VCaP (cell line): ENCODE measurements at regions not wholly inside any gene's neighbourhood (a gene's known extent, or its start where the extent isn't known, plus 50 kb on each side); places are given as distances from the start of the nearest gene placed in this dataset.

Experiments used
- H3K27ac ChIP-seq: fragments of 450-650 bp; 2 replicates; pipeline ENCODE4 v1.5.1; 2017
- CTCF ChIP-seq: fragments of 450-650 bp; conservative IDR thresholded peaks from 2 replicates; pipeline ENCODE4 v1.5.1; 2017; ENCODE audit warnings: mild to moderate bottlenecking, moderate library complexity

DNA sequence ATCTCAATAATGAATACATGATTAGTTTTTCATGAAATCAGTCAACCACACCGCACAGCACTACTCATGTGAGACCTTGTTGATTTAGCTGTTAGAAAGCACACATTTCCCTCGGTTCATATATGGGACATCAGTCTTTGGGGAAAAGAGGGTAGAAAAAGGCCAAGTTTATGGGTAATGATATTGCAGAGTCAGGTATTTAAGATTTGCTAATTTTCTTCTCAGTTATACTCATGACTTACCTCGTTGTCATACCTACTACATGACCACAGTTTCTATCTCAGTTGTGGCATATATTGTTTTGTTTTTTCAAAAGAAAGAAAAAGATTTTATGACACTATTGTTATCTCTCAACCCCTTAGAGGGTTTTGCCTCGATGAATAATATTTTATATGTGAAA is 165.6 kb downstream of the POU4F1 start:
- no peak for TF ChIP-seq CTCF
- H3K27ac ChIP-seq: no peak overlapping the region

DNA sequence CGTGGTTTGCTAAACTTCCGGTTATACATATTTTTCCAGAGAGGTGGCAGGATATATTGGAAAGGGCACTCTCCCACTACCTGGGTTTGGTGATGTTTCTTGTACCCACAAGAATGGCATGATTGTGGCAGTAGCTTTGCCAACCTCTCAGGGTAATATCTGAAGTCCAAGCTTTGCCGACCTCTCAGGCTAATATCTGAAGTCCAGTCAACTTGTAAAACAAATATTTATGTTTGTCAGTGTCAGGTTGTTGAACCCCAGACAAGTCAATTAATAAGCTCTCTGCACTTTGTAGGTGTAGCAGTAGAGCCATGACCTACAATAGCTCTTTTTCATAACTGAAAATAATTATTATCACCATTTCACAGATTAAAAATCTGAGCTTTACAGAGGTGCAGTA is 167.0 kb downstream of the POU4F1 start:
- no peak for TF ChIP-seq CTCF
- no peak overlapping the region for H3K27ac ChIP-seq

DNA sequence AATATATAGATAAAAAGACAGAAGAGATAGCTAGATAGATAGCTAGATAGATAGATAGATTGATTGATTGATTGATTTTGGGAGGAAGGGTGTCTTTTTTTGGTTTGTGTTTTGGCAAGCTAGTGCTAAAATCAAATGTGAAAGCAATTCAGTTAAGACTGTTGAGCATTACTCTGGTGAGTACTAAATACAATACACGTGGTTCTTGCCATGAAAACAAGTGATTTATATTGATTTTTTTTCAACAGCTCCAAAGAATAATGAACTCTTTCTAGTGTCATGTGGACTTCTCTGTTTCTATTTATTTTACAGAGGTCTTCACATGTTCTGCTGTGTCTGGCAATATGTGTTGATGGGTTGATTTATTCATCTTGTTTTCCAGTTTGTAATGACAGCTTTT is 172.0 kb downstream of the POU4F1 start:
- TF ChIP-seq CTCF: no peak
- H3K27ac ChIP-seq: no peak overlapping the region

DNA sequence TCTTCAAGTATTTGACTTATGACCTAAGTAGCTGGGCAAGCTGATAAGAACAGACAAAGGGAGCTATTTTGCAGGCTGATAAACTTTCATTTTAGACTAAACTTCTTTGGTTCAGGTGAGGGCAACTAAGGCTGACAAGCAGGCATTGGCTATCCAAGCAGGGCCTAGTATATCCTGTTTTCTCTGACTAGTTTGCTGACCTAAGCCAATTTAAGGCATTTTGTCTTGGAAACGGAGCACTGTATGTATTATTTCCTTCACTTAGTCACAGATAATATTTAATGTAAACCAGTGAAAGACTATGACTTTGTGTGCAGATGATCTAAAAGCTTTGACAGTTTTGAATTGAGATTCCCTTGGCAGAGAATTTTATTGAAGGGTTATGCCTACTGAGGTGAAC is 172.5 kb downstream of the POU4F1 start:
- TF ChIP-seq CTCF: no peak

GRCh38 chr13:78430166-78430791 is 173.1 kb downstream of the POU4F1 start:
- TF ChIP-seq CTCF: no peak
- H3K27ac ChIP-seq: no peak overlapping the region

More for the DNA sequence above, 172.5 kb downstream of the POU4F1 start:
- no peak overlapping the region for H3K27ac ChIP-seq

GRCh38 chr13:78428646-78429045 is 174.7 kb downstream of the POU4F1 start:
- TF ChIP-seq CTCF: no peak
- no peak overlapping the region for H3K27ac ChIP-seq

DNA sequence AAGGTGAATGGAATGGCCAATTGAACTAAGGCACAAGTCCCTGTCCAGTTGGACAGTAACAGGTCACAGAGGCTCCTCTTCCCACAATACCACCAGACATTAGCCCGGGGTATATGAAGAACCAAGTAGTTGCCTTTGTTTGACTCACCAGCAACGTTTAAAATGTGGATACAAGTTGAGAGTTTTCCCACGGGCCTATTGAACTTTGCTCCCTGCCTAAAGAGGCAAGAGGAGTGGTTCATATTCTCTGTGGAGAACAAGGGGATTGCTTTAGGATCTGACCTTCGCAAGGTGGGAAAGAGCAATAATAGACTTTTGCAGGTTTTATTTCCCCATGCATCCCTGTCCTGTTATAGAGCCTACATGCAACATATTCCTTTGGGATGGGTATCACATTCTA is 177.2 kb downstream of the POU4F1 start:
- no peak for TF ChIP-seq CTCF
- no peak overlapping the region for H3K27ac ChIP-seq

DNA sequence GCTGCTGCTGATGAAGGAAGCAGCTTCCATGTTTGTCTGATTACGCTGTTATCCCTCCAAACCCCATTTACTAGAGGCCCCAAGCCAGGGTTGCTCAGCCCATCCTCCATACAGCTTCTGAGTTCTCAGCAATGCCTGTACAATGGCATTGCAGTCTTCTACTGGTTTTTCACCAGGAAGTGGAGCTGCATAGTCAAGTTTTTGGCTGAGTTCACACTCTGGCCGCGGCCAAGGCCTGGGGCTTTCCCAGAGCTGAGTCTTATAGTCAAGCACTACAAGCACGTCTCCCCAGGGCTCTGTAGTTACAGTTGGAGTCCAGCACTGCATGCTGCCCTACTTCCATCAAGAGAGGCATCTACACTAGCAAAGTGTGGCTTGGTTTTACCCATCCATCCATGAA is 182.5 kb downstream of the POU4F1 start:
- TF ChIP-seq CTCF: no peak

More for the DNA sequence above, 182.5 kb downstream of the POU4F1 start:
- H3K27ac ChIP-seq: no peak overlapping the region
